Body of pancreas (tissue), 4 donors: ENCODE measurements at regions not wholly inside any gene's neighbourhood (a gene's known extent, or its start where the extent isn't known, plus 50 kb on each side); places are given as distances from the start of the nearest gene placed in this dataset.

Experiments used
- CTCF ChIP-seq, 7 experiments: fragments of 450-650 bp in 4 of 7; fragments of 200-600 bp in 3 of 7; sonication (generic) in 3 of 7; IDR thresholded peaks; one replicate each; pipeline ENCODE4 v1.5.1; 2016 to 2019; ENCODE audit warnings: antibody characterized with exemption in 7 of 7
- POLR2A ChIP-seq, 3 donors: fragments of 450-650 bp; IDR thresholded peaks; one replicate each; pipeline ENCODE4 v1.6.1; 2016; ENCODE audit warnings: antibody characterized with exemption in 3 of 3, mild to moderate bottlenecking in 2 of 3

- TF ChIP-seq CTCF (IDR thresholded peaks at IDR 0.05) (no peak), POLR2A (IDR thresholded peaks at IDR 0.05) (no peak)
These were observed 230.6 kb upstream of the NCAM1 start for GRCh38 chr11:112730591-112730990.
